IPS-11a (cell line): ENCODE measurements at regions not wholly inside any gene's neighbourhood (a gene's known extent, or its start where the extent isn't known, plus 50 kb on each side); places are given as distances from the start of the nearest gene placed in this dataset.
"Not testable (repeated sequence)": the region's sequence is repeated elsewhere in the genome, so short reads cannot be mapped to it uniquely, and the experiment has no call there.

Source experiments
- H3K4me3 ChIP-seq: one replicate; pipeline ENCODE4 v1.5.1; 2013; ENCODE audit warnings: low read depth, low read length, control low read depth

DNA sequence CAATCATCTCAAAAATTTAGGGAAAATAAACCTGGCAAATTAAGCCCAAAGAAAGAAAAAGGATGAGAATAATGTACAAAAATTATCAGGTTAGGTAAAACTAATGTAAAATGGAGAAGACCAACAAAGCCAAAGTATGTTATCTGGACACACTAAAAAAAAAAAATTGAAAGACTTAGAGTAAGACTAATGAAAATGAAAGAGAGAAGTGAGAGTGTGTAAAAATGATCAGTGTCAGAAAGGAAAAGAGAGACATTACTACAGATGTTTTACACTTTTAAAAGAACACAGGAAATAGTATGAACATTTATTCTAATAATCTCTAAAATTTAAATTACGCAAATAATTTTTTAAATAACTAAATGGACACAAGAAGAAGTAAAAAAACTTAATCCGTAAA is 573.3 kb upstream of the NR2F2 start:
- no peak overlapping the region for H3K4me3 ChIP-seq

- H3K4me3 ChIP-seq = no peak overlapping the region
Measured at GRCh38 chr15:95758451-95758850, 572.0 kb upstream of the NR2F2 start.

DNA sequence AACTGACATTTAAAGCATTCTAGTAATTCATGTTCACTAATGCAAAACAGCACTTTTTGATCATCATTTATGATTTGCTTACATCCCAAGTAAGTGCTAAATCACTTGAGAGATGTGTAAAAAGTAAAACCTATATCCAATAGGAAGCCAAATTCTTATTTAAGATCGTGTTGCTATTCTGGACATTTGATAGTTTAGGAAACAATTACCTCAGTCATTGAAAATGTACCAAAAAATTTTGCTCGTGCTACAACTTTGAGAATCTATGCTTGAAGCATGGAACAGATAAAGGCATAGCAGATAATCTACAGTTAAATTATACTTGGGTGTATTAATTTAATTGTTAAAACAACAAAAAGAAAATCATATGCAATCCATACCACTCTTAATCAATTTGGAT is 571.6 kb upstream of the NR2F2 start:
- no peak overlapping the region for H3K4me3 ChIP-seq

DNA sequence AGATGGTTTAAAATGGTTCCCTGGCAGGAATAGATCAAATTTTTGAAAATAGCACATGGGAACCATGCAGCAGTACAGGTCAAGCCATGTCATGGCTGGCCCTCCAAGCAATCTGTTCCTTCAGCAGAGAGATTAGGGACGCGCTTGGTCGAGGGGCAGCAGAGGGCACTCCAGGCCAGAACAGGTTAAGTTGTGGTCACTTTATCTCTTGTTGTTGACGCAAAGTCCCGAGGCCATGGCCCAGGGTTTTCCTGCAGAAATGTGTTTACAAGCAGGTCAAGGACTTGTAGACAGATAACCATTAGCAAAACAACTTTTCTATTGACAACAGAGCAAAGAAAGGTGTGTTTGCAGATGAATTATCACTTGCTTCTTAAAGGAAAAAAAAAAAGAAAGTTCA is 570.0 kb upstream of the NR2F2 start:
- no peak overlapping the region for H3K4me3 ChIP-seq

GRCh38 chr15:95761501-95762165 is 568.9 kb upstream of the NR2F2 start:
- H3K4me3 ChIP-seq = no peak overlapping the region

DNA sequence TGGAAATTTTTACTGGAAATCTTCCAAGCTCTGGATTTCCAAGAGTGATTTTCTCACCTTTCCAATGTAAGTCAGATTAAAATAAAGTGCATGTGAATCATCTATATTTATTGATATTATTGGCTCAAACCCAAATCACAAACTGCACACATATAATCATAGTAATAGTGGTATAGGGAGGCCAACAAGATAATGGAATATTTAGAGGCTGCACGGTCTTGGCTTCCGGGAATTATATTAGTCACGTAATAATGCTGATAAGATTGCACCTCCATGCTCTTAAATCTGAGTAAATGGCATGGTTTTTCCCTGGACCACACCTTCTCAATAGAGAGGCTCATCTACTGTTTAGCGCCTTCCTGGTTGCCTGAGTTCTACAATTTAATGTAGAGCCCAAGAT is 567.1 kb upstream of the NR2F2 start:
- no peak overlapping the region for H3K4me3 ChIP-seq

- no peak overlapping the region for H3K4me3 ChIP-seq
Measured at GRCh38 chr15:95765161-95765560, 565.3 kb upstream of the NR2F2 start.

- H3K4me3 ChIP-seq = no peak overlapping the region
Measured at GRCh38 chr15:95770196-95770595, 560.3 kb upstream of the NR2F2 start.

GRCh38 chr15:95772982-95773381 is 557.5 kb upstream of the NR2F2 start:
- H3K4me3 ChIP-seq = no peak overlapping the region

DNA sequence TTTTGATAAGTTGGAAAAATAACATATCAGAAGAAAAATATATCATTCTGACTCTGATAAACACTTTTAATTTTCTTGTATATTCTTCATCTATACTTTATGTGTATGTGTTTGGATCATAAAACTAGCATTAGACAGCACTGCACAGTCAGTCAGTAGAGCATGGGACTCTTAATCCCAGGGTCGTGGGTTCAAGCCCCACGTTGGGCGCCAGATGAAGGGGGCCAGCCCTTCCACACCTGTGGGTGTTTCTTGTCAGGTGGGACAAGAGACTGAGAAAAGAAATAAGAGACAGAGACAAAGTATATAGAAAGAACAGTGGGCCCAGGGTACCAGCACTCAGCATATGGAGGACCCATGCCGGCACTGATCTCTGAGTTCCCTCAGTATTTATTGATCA is 546.0 kb upstream of the NR2F2 start:
- H3K4me3 ChIP-seq = no peak overlapping the region

- H3K4me3 ChIP-seq = not testable (repeated sequence)
Measured at GRCh38 chr15:95785276-95785675, 545.2 kb upstream of the NR2F2 start.

DNA sequence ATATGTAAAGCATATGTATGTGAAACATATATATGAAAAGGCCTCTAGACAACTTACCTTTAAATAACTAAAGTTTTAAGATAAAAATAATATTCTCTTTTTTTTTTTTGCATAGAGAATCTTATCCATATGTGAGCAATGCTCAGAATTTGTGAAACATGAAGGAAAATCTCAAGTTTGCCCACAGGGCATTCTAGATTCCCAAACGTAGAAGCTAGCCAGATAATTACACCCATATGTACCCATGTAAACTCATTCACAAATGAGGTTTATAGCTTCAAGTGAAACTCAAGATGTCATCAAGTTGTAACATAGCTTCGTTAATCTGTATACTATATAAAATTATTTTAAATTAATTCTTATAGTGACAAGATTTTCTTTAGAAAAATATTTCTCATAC is 537.3 kb upstream of the NR2F2 start:
- H3K4me3 ChIP-seq = no peak overlapping the region

DNA sequence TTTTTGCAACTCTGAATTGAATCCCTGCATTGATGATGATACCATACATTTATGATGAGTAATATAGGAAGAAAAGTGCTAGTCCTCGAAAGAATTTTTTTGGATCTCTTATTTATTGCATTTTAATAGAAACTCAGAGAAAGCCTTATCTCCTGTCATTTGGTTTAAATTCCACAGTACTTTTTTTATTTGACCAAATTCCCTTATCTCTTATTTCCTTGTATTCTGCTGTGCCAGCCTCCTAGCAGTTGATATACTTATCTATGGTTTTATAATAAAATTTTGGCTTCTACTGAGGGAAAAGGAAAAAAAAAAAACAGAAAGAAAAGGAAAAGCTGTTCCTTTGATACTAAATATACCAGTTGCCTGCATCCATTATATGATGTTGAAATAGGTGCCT is 535.1 kb upstream of the NR2F2 start:
- H3K4me3 ChIP-seq = no peak overlapping the region

DNA sequence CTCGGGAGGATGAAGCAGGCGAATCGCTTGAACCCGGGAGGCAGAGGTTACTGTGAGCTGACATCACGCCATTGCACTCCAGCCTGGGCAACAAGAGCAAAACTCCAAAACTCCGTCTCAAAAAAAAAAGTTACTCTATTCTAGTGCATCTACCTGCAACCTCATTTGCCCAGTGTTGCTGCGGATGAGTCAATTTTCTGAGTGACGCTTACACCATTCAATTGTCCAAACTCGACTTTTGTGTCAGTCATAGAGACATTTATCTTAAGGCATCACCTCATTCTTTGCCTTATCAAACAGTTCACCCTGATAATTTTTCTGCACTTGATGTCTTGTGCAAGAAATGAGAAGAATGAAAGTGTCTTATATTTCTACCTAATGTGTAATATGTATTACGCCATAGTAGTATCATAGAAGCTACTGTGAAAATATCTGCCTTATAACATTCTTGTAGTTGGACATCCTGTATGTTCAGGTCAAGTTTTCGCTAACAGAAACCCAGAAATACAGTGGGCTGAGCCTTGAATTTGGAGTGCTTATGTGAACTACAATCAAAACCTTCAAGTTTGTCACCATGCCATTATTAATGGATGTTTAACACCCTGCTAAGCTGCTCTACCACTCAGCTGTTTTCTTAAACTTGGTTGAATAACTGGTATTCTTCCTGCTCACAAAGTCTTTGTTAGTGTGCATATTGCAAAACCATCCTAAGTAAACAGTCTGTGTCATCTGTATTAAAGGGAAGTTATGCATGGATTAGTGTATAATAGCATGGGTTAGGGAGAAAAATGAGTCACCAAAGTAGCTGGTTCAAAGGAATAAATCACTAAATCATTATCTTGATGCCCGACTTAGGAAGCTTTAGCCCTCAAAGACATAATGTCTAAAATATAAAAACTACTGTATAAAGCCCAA is 531.0 kb upstream of the NR2F2 start:
- no peak overlapping the region for H3K4me3 ChIP-seq

DNA sequence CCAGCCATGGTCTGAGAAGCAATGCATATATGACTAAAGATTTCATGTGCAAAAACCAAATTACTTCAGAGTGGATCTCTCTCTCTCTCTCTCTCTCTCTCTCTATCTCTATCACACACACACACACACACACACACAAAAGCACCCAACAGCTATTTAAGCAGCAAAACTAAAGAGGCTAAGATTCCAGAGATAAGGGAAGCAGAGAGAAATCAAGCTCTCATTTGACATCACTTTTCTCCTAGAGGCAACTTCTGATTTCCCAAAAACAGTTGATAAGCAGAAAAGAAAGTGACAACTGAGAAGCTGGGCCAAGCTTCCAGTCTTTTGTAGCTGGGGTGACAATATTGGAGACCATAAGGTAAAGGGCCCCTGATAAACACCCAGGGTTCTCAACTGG is 526.0 kb upstream of the NR2F2 start:
- H3K4me3 ChIP-seq = no peak overlapping the region

DNA sequence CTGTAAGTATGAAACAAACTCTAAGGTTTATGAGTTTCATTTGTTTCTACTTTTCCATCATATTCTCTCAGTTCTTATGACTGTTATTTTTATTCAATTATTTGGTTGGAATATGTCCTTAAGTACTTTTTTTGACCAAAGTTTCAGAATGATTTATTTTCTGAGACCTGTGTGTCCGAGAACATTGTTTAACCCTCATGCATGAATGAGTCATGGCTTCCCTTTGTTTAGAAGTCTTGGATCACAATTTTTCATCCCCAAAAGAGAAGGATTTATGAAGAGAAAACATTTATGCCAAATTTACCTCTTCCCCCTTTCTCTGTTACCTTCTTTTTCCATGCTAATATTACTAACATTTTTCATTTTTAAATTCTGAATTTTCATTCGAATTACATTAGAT is 518.0 kb upstream of the NR2F2 start:
- H3K4me3 ChIP-seq = no peak overlapping the region

- no peak overlapping the region for H3K4me3 ChIP-seq
Measured at GRCh38 chr15:95814908-95815307, 515.6 kb upstream of the NR2F2 start.

DNA sequence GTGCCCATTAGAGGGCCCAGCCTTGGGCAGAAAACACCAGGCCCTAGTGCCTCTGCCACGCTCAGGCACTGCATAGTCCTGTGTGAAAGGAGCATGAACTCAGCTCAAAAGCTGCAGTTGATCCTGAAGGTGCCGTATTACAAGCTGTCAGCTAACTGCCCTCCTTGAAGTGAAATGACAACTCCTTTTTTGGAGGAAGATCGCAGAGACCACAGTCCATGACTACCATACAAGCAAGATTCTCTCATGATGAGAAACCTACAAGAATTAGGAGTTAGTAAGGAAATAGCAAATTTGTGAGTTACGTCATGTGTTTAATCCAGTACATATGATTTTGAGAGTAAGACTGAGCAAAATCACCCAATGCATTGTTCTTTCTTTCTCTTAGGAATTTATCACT is 513.9 kb upstream of the NR2F2 start:
- no peak overlapping the region for H3K4me3 ChIP-seq

- no peak overlapping the region for H3K4me3 ChIP-seq
Measured at GRCh38 chr15:95822961-95823360, 507.5 kb upstream of the NR2F2 start.

GRCh38 chr15:95825208-95825607 is 505.3 kb upstream of the NR2F2 start:
- no peak overlapping the region for H3K4me3 ChIP-seq

DNA sequence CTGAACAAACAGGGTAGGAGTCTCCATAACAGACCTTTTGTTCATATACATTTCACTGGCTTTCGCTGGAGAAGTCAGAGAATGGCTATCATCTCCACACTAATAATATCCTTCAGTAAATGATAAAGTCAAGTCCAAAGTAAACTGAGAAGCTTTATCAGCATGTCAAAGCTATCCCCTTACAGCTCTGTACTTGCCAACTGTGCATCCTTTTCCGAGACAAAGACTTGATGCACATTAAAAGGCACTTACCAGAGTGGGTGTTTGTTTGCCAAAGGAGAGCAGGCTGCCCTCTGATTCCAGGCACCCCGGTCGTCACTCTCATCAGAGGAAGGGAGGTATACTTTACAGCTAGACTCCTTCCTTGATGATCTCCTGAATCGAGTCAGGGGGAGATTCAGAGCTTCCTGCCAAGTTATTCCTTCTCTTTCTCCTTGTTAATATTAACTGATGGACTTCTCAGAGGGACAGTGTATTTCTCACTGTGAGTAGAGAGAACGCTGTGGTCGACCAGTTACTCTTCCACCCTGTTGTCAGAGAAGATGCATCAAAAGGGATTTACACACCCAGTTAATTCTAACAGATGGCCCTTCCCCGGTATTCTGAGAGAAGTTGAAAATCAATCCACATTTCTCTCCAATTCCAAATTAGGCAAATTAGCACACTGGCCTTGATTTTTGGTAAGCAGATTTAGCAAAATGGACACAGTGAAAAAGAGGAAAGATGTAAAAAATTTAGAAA is 504.7 kb upstream of the NR2F2 start:
- no peak overlapping the region for H3K4me3 ChIP-seq
